Cardiac muscle cell (in vitro differentiated cells and primary cell): ENCODE measurements at regions not wholly inside any gene's neighbourhood (a gene's known extent, or its start where the extent isn't known, plus 50 kb on each side); places are given as distances from the start of the nearest gene placed in this dataset.
A peak's percentile ranks its signal among the peaks of the same experiment; 100 is the strongest.

ENCODE experiments used
- DNase-seq, 2 donors: peaks; one replicate each; pipeline versions ENCODE4 v3.0.0 to v3.0.0-alpha.2; 2010 to 2017; ENCODE audit warnings: low read depth in 1 of 2, low spot score in 1 of 2
- H3K27ac ChIP-seq: fragments of 200-600 bp; sonication (generic); 2 replicates; pipeline ENCODE4 v1.5.1; 2016
- H3K27me3 ChIP-seq: fragments of 200-600 bp; sonication (generic); 2 replicates; pipeline ENCODE4 v1.6.0; 2016; ENCODE audit warnings: control low read depth
- H3K36me3 ChIP-seq: fragments of 200-600 bp; sonication (generic); 2 replicates; pipeline ENCODE4 v1.5.1; 2016; ENCODE audit warnings: control low read depth
- H3K4me1 ChIP-seq: fragments of 200-600 bp; sonication (generic); 2 replicates; pipeline ENCODE4 v1.8.1; 2017; ENCODE audit warnings: low read depth, mild to moderate bottlenecking, mixed run types
- H3K4me3 ChIP-seq: fragments of 200-600 bp; sonication (generic); 2 replicates; pipeline ENCODE4 v1.5.1; 2016; ENCODE audit warnings: mild to moderate bottlenecking
- H3K9me3 ChIP-seq: fragments of 200-600 bp; sonication (generic); 2 replicates; pipeline ENCODE4 v1.5.1; 2017; ENCODE audit warnings: low read depth, mild to moderate bottlenecking, control low read depth
- TF ChIP-seq, protein P1 (sequence below): IDR thresholded peaks from 2 replicates; pipeline ENCODE4 v1.5.1; 2012; ENCODE audit warnings: low read depth, mild to moderate bottlenecking, low read length

DNA sequence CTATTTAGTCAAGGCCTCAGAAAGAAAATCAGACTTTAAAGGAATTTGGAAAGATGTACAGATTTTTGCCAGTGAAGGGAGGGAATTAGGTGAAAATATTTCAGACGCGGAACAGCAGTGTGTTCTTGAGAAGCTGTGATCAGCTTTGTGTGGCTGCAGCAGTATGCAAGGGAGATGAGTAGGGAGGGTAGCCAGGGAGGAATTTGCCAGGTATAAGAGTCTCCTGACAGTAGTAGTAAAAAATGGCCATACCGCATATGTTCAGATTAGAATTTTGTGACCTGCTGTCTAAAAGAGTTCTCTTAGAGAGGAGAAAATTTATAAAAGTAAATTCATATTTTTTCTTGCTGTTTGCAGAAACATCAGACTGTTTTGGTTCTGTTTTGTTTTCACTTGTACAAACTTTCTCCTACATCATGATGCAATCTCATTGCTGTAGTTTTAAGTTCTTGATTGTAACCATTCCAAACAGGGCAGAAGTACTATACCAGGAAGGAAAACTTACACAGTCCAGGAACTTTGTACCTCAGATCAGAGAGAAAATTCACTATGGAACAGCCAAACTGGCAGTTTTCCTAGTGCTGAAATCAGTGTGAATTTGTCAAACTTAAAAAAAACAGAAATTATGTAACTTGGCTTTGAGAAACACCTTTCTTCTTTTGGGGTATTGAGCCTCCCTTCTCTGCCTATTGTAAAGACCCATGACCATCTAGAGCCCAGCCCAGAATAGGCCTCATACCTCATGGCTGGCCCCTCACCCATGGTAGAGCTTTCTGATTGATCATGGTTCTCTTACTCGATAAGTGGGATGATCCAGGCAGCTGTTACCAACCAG, 78.4 kb upstream of the NR3C1 start:
- Histone ChIP-seq H3K4me1 (no peaks in the 10 kb centered on the region), H3K36me3 (no peaks in the 10 kb centered on the region), H3K27me3 (no peaks in the 10 kb centered on the region), H3K9me3 (no peaks in the 10 kb centered on the region), H3K27ac (no peak overlapping the region), H3K4me3 (no peak overlapping the region)
- DNase-seq, result peak in 1 of 2 donors; percentile 69
- TF ChIP-seq, protein P1, sequence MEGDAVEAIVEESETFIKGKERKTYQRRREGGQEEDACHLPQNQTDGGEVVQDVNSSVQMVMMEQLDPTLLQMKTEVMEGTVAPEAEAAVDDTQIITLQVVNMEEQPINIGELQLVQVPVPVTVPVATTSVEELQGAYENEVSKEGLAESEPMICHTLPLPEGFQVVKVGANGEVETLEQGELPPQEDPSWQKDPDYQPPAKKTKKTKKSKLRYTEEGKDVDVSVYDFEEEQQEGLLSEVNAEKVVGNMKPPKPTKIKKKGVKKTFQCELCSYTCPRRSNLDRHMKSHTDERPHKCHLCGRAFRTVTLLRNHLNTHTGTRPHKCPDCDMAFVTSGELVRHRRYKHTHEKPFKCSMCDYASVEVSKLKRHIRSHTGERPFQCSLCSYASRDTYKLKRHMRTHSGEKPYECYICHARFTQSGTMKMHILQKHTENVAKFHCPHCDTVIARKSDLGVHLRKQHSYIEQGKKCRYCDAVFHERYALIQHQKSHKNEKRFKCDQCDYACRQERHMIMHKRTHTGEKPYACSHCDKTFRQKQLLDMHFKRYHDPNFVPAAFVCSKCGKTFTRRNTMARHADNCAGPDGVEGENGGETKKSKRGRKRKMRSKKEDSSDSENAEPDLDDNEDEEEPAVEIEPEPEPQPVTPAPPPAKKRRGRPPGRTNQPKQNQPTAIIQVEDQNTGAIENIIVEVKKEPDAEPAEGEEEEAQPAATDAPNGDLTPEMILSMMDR, result no peak

DNA sequence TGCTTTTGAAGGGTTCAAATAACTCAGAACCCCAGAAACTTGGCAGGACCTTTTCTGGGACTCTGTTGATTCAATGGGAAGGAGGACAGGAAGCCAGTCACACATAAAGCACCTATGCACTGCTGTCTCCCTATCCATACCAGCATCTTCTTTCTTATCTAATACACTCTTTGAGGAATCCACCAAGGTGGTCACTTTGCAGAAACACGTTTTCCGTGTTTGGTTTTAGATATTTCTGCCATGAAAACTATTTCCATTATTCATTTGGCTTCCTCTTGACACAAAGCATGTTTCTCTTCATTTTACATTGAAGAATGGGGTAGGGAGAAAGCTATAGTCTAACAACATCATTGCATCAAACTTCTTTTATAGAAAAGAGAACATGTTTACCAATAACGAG, 76.5 kb upstream of the NR3C1 start:
- Histone ChIP-seq H3K27me3 (no peaks in the 10 kb centered on the region), H3K27ac (no peak overlapping the region), H3K4me1 (no peaks in the 10 kb centered on the region), H3K36me3 (no peaks in the 10 kb centered on the region), H3K9me3 (no peaks in the 10 kb centered on the region), H3K4me3 (no peak overlapping the region)
- TF ChIP-seq, protein P1, result no peak
- DNase-seq, result no peak

DNA sequence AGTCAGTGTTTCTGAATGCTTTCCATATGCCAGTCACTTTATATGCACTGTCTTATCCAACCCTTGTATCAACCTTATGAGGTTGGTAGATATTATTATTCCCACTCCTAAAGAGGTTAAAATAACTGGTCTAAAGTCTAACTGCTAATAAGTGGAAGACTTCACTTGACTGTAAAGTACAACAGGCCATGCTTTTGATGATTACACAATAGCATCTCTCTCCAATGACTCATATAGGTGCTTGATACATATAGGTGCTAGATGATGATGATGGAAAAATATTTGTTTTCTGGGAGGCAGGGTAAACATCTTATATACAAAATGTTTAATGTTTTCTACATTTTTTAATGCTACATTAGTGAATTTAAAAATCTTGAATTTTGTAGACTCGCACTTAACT, 75.9 kb upstream of the NR3C1 start:
- H3K27me3 ChIP-seq, result no peaks in the 10 kb centered on the region
- H3K4me1 ChIP-seq, result no peaks in the 10 kb centered on the region
- no peaks in the 10 kb centered on the region for H3K36me3 ChIP-seq
- no peak for DNase-seq
- no peak overlapping the region for H3K27ac ChIP-seq
- H3K4me3 ChIP-seq, result no peak overlapping the region
- H3K9me3 ChIP-seq, result no peaks in the 10 kb centered on the region
- TF ChIP-seq, protein P1, result no peak

DNA sequence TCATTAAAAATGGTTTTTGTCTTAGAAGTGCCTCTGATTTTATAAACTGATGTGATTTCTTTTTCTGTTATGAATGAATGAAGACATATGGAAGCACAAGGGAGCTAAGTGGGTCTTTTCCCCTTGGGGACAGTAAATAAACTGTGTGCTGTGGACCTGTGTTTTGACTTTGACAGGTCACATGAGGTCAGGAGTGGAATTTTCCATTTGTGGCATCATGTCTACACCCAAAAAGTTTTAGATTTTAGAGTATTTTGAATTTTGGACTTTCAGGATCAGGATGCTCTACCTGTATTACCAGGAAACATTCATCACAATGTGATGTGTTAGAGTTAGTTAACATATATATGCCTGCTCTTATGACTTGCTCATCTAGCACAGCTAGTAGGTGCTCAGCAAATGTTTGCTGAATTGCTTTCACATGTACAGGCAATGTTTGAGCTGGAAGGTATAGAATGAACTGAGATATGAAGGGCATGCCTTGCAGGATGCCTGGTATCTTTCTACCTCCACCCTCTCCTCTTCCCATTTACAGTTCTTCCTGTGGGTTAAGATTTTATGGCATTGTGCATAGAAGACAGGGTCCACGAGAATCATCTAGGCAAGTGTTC, 73.2 kb upstream of the NR3C1 start:
- DNase-seq, result no peak
- no peaks in the 10 kb centered on the region for H3K9me3 ChIP-seq
- no peaks in the 10 kb centered on the region for H3K27me3 ChIP-seq
- TF ChIP-seq, protein P1, result no peak
- H3K4me1 ChIP-seq, result no peaks in the 10 kb centered on the region
- H3K27ac ChIP-seq, result no peak overlapping the region
- no peaks in the 10 kb centered on the region for H3K36me3 ChIP-seq
- no peak overlapping the region for H3K4me3 ChIP-seq

DNA sequence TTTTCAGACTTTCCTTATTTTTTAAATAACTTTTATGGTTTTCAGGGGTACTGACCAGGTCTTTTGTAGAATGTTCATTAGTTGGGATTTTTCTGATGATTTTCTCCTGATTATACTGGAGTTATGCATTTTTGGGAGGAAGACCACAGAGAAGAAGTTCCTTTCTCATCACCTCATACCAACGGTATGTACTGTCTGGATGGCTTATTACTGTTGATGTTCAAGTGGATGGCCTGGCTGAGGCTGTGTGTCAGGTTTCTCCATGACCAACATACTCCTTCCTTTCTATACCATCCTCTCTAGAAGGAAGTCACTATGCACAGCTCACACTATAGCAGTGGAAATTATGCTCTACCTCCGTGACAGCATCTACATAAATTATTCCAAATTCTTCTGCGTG, 71.1 kb upstream of the NR3C1 start:
- Histone ChIP-seq H3K27me3 (no peaks in the 10 kb centered on the region), H3K27ac (no peak overlapping the region), H3K4me1 (no peaks in the 10 kb centered on the region), H3K36me3 (no peaks in the 10 kb centered on the region), H3K9me3 (no peaks in the 10 kb centered on the region), H3K4me3 (no peak overlapping the region)
- TF ChIP-seq, protein P1, result no peak
- DNase-seq, result no peak
